ENCODE measurements at regions not wholly inside any gene's neighbourhood (a gene's known extent, or its start where the extent isn't known, plus 50 kb on each side); places are given as distances from the start of the nearest gene placed in this dataset.

DNA sequence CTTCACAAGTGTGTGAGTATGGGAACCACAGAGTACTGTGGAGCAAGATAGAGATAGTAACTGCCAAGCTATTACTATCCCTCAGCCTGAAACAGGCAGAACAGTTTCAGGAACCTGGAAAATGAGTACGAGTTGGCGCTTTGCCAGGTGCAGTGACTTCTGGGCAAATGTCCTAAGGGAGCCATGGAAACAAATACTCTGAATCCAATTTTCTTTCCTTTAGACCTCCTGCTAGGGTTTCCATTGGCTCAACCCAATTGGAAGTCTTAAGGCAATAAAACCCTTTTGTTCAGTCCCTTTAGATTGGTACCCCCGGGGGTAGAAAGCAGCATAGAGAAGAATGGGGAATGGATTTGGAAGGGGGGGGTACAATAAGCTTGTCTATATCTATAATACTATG is 205.0 kb upstream of the EPHA7 start:
- DNase-seq (ENCODE audit: low spot score in 2 of 2) = no peak
- H3K4me1 ChIP-seq = no peaks in the 10 kb centered on the region
- no peaks in the 10 kb centered on the region for H3K9me3 ChIP-seq
- H3K27ac ChIP-seq = no peak overlapping the region
- no peaks in the 10 kb centered on the region for H3K27me3 ChIP-seq
- H3K4me3 ChIP-seq = no peak overlapping the region
- no peaks in the 10 kb centered on the region for H3K36me3 ChIP-seq
- intact Hi-C loops (cut with DNase I) = no loop called here
- TF ChIP-seq, protein P1, sequence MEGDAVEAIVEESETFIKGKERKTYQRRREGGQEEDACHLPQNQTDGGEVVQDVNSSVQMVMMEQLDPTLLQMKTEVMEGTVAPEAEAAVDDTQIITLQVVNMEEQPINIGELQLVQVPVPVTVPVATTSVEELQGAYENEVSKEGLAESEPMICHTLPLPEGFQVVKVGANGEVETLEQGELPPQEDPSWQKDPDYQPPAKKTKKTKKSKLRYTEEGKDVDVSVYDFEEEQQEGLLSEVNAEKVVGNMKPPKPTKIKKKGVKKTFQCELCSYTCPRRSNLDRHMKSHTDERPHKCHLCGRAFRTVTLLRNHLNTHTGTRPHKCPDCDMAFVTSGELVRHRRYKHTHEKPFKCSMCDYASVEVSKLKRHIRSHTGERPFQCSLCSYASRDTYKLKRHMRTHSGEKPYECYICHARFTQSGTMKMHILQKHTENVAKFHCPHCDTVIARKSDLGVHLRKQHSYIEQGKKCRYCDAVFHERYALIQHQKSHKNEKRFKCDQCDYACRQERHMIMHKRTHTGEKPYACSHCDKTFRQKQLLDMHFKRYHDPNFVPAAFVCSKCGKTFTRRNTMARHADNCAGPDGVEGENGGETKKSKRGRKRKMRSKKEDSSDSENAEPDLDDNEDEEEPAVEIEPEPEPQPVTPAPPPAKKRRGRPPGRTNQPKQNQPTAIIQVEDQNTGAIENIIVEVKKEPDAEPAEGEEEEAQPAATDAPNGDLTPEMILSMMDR (IDR thresholded peaks at IDR 0.05) = no peak

DNA sequence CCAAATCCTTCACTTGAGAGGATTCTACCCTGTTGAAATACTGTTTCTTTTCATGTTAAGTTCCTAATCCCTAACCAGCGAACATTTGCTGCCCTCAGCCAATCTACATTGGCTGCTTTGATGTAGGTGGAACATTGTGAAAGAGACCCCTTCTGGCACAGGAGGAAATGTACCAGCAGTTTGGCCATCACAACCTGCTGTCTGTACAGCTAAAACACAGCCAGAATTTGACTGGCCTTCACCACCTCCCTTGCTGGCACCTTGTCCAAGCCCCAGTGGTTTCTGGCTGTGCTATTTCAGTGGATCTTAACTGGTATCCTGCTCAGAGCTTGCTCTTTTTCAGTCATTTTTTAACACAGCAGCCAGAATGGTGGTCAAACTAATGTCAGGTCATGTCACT is 202.1 kb upstream of the EPHA7 start:
- intact Hi-C loops (cut with DNase I) = no loop called here
- no peaks in the 10 kb centered on the region for H3K27me3 ChIP-seq
- H3K4me3 ChIP-seq = no peak overlapping the region

DNA sequence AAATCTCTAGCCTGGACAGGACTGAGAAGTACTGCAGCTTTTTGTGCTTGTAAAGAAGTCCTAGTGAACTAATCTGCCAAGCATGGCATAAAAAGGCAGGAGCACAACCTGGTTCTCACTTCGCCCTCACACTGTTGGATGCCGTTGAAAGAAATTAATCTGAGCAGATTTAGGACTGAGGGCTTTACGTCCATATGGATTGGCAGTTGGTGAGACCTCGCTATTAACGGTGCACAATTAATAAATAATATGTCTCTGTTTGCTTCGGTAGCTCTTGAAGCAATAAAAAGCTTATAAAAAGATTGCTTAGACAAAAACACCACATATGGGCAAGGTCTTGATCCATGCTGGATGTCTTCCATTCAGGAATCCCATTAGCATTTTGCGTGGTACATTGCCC is 185.6 kb upstream of the EPHA7 start:
- Histone ChIP-seq H3K36me3 (no peaks in the 10 kb centered on the region), H3K4me3 (no peak overlapping the region), H3K27ac (no peak overlapping the region), H3K27me3 (no peaks in the 10 kb centered on the region), H3K9me3 (no peaks in the 10 kb centered on the region), H3K4me1 (no peaks in the 10 kb centered on the region)
- TF ChIP-seq, protein P1 (IDR thresholded peaks at IDR 0.05) = no peak
- no peak for DNase-seq (ENCODE audit: low spot score in 2 of 2)
- intact Hi-C loops (cut with DNase I) = no loop called here

More for the DNA sequence above, 202.1 kb upstream of the EPHA7 start:
- Histone ChIP-seq H3K27ac (no peak overlapping the region), H3K4me1 (no peaks in the 10 kb centered on the region), H3K36me3 (no peaks in the 10 kb centered on the region), H3K9me3 (no peaks in the 10 kb centered on the region)
- TF ChIP-seq, protein P1 (IDR thresholded peaks at IDR 0.05) = no peak
- no peak for DNase-seq (ENCODE audit: low spot score in 2 of 2)

DNA sequence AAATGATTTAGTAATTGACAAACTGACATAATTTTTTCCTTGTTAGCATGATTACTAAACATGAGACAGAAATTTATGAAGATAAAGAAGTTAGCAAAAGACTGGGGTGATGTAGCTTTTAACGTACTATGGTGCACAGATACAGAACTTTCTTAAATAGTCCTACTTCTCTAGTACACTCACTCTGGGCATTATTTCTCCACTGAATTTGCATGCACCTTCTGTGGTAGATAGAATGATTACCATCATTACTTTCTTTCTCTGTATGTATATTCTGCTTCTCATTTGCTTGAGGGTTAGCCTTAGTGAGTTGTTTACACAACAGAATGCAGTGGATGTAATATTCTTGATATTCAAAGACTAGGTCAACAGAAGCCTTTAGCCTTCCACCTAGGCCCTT is 173.1 kb upstream of the EPHA7 start:
- H3K9me3 ChIP-seq = no peaks in the 10 kb centered on the region
- no peak overlapping the region for H3K4me3 ChIP-seq
- TF ChIP-seq, protein P1 (IDR thresholded peaks at IDR 0.05) = no peak
- H3K36me3 ChIP-seq = no peaks in the 10 kb centered on the region
- no peaks in the 10 kb centered on the region for H3K27me3 ChIP-seq
- no peak overlapping the region for H3K27ac ChIP-seq
- intact Hi-C loops (cut with DNase I) = no loop called here
- no peak for DNase-seq (ENCODE audit: low spot score in 2 of 2)
- no peaks in the 10 kb centered on the region for H3K4me1 ChIP-seq

DNA sequence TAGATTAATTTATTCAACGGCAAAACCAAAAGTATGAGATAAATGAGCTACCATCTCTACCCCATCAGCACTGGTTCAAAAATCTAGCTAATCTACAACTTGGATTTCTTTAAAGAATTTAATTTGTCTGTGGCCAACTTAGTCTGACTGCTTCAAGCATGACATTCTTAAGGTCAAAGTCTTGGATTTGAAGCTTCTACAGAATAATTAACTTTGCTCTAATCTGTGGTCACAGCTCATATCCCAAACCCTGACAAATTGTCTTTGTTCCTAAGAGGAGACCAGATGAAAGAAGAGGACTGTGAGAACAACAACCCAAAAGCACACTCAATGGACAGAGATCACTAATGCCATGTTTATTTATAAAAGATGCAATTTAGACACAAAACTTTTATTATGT is 166.9 kb upstream of the EPHA7 start:
- Histone ChIP-seq H3K4me3 (no peak overlapping the region), H3K36me3 (no peaks in the 10 kb centered on the region), H3K9me3 (no peaks in the 10 kb centered on the region), H3K27me3 (no peaks in the 10 kb centered on the region), H3K4me1 (no peaks in the 10 kb centered on the region), H3K27ac (no peak overlapping the region)
- no peak for DNase-seq (ENCODE audit: low spot score in 2 of 2)
- intact Hi-C loops (cut with DNase I) = no loop called here
- TF ChIP-seq, protein P1 (IDR thresholded peaks at IDR 0.05) = no peak

DNA sequence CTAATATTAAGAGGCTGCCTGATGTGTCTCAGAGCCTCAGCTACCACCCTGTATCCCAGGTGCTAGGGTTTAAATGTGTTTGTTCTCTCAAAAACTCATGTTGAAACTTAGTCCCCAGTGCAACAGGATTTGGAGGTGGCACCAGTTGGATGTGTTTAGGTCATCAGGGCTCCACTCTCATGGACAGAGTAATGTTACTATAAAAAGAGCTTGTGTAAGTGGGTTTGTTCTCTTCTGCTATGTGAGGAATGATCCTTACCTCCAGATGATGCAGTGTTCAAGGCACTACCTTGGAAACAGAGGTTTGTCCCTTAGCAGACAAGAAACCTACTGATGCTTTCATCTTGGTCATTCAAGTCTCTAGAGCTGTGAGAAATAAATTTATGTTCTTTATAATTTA is 164.9 kb upstream of the EPHA7 start:
- TF ChIP-seq, protein P1 (IDR thresholded peaks at IDR 0.05) = no peak
- Histone ChIP-seq H3K4me3 (no peak overlapping the region), H3K4me1 (no peaks in the 10 kb centered on the region), H3K9me3 (no peaks in the 10 kb centered on the region), H3K27ac (no peak overlapping the region), H3K36me3 (no peaks in the 10 kb centered on the region), H3K27me3 (no peaks in the 10 kb centered on the region)
- DNase-seq (ENCODE audit: low spot score in 2 of 2) = no peak
- intact Hi-C loops (cut with DNase I) = no loop called here

Data from ascending aorta (tissue), 2 donors.